DMS 273 (cell line): ENCODE measurements at regions not wholly inside any gene's neighbourhood (a gene's known extent, or its start where the extent isn't known, plus 50 kb on each side); places are given as distances from the start of the nearest gene placed in this dataset.
"Not testable (repeated sequence)": the region's sequence is repeated elsewhere in the genome, so short reads cannot be mapped to it uniquely, and the experiment has no call there.

ENCODE experiments used
- DNase-seq: peaks from one replicate; lab custom pipeline; 2025; ENCODE audit not compliant: unreplicated experiment; lab: John Stamatoyannopoulos, UW

GRCh38 chr12:71385155-71385554, 54.4 kb upstream of the LGR5 start:
- DNase-seq = no peak

GRCh38 chr12:71376711-71377355, 62.8 kb upstream of the LGR5 start:
- DNase-seq = not testable (repeated sequence)

GRCh38 chr12:71371122-71371521, 68.5 kb upstream of the LGR5 start:
- peak; percentile 1 for DNase-seq

DNA sequence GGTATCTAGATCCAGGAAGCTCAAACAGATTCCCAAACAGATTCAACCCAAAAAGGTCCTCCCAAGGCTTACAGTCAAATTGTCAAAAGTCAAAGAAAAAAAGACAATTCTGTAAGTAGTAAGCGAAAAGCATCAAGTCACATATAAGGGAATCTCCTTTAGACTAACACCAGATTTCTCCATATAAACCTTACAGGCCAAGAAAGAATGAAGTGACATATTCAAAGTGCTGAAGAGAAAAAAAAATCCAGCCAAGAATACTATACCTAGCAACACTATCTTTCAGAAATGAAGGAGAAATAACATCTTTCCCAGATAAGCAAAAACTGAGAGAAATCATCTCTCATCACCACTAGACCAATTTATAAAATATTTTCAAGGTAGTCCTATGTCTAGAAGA, 79.6 kb upstream of the LGR5 start:
- DNase-seq = no peak

GRCh38 chr12:71356569-71356968, 83.0 kb upstream of the LGR5 start:
- no peak for DNase-seq

GRCh38 chr12:71354871-71355270, 84.7 kb upstream of the LGR5 start:
- no peak for DNase-seq

- DNase-seq = no peak
Measured at GRCh38 chr12:71353607-71354006, 86.0 kb upstream of the LGR5 start.

GRCh38 chr12:71349950-71350349, 89.6 kb upstream of the LGR5 start:
- DNase-seq = no peak

- no peak for DNase-seq
Measured at GRCh38 chr12:71338933-71339332, 100.7 kb upstream of the LGR5 start.

- no peak for DNase-seq
Measured at GRCh38 chr12:71335963-71336257, 103.7 kb upstream of the LGR5 start.

GRCh38 chr12:71335151-71335962, 104.2 kb upstream of the LGR5 start:
- DNase-seq = no peak

GRCh38 chr12:71333418-71333817, 106.2 kb upstream of the LGR5 start:
- no peak for DNase-seq

GRCh38 chr12:71329956-71330355, 109.6 kb upstream of the LGR5 start:
- no peak for DNase-seq

GRCh38 chr12:71321531-71321930, 118.1 kb upstream of the LGR5 start:
- no peak for DNase-seq

- DNase-seq = no peak
Measured at GRCh38 chr12:71321130-71321529, 118.5 kb upstream of the LGR5 start.

GRCh38 chr12:71315328-71315985, 124.1 kb upstream of the LGR5 start:
- DNase-seq = no peak

DNA sequence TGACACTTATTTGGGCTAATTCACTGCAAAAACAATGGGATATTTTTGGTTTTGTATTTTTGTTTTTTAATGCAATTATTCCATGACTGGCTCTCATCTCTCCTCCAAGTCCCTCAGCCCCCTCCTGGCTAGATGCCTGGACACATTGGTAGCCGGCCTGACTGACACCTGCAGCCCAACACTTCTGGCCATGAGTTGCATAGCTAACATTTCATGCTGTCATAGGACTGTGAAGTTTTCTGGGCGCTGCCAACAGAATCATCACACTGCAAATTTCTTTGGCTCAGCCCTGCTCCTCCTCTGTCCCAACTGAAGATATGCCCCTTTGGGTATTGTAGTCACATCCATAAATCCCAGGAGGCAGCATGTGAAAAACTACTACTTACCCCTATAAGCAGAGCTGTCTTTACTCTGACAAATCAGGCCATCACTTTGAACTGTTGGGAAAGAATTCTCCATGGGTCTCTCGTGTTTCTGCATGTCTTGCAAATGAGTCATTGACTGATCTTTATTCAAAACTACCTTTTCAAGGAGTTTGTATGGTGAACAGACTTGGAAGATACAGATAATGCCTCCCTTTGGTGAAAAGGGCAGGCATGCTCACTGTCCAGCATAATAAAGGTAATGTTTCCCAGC, 126.7 kb upstream of the LGR5 start:
- DNase-seq = no peak

DNA sequence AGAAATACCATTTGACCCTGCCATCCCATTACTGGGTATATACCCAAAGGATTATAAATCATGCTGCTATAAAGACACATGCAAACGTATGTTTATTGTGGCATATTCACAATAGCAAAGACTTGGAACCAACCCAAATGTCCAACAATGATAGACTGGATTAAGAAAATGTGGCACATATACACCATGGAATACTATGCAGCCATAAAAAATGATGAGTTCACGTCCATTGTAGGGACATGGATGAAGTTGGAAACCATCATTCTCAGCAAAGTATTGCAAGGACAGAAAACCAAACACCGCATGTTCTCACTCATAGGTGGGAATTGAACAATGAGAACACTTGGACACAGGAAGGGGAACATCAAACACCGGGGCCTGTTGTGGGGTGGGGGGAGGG, 128.0 kb upstream of the LGR5 start:
- not testable (repeated sequence) for DNase-seq

DNA sequence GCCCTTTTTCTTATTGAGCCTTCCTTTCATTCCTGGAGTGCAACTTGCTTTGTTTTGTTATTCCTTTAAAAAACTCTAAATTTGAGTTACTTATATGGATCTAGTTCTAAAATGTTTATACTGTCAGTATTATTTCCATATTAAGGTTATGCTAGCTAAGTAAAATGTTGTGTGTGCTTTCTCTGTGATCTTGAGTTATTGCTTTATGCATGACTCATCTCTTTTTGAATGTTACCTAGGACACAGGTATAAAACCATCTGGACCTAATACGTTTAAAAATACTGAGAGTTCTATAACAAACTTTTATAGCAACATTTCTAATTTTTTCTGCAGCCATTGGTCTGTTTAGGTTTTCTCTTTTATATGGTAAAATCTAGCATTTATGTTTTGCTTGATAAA, 132.8 kb upstream of the LGR5 start:
- no peak for DNase-seq

GRCh38 chr12:71304306-71304705, 135.3 kb upstream of the LGR5 start:
- no peak for DNase-seq

DNA sequence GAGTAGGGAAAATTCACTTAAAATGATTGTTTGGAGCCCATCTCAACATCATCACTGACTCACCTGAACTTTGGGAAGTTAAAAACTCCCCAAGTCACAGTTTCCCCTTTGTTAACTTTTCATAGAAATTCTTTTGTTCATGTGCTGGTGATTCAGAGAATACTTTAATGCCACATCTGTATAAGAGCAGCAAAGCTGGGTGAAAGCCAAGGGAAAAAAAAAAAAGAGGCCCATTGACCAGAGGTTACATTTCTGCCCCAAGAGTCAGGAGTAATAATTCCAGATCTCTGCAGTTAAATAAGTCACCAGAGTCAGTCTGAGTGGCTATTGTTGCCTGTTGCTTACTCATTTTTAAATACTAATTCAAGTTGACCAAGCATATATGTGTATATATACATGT, 136.4 kb upstream of the LGR5 start:
- DNase-seq = no peak
